Transverse colon (tissue), 4 donors: ENCODE measurements at regions not wholly inside any gene's neighbourhood (a gene's known extent, or its start where the extent isn't known, plus 50 kb on each side); places are given as distances from the start of the nearest gene placed in this dataset.
"Not testable (repeated sequence)": the region's sequence is repeated elsewhere in the genome, so short reads cannot be mapped to it uniquely, and the experiment has no call there.

Experiments
- DNase-seq: peaks from one replicate; pipeline ENCODE4 v3.0.0-alpha.2; 2019
- H3K27ac ChIP-seq, 4 donors: fragments of 200-600 bp; sonication (generic); 2 replicates each; pipeline ENCODE4 v1.5.1; 2016 to 2018; ENCODE audit warnings: inconsistent platforms in 4 of 4
- H3K27me3 ChIP-seq: fragments of 200-600 bp; sonication (generic); 2 replicates; pipeline ENCODE4 v1.5.1; 2017; ENCODE audit warnings: inconsistent platforms
- H3K36me3 ChIP-seq, 4 donors: fragments of 200-600 bp; sonication (generic); 2 replicates each; pipeline ENCODE4 v1.5.1; 2017 to 2019; ENCODE audit warnings: inconsistent platforms in 4 of 4
- H3K4me1 ChIP-seq, 4 donors: fragments of 200-600 bp; sonication (generic); 2 replicates each; pipeline ENCODE4 v1.5.1; 2017 to 2020; ENCODE audit warnings: inconsistent platforms in 4 of 4
- H3K4me3 ChIP-seq, 4 donors: fragments of 200-600 bp; sonication (generic); 1 replicate in 1 of 4; 2 replicates in 3 of 4; pipeline versions ENCODE4 v1.5.1 to v1.6.1; 2017 to 2019; ENCODE audit warnings: inconsistent platforms in 4 of 4
- H3K9me3 ChIP-seq, 2 donors: fragments of 200-600 bp; sonication (generic); 2 replicates each; pipeline ENCODE4 v1.5.1; 2017 to 2019; ENCODE audit warnings: inconsistent platforms in 2 of 2
- CTCF ChIP-seq, 5 experiments: fragments of 200-600 bp in 3 of 5; fragments of 450-650 bp in 2 of 5; sonication (generic) in 3 of 5; IDR thresholded peaks; 1 replicate in 2 of 5; 2 replicates in 3 of 5; pipeline ENCODE4 v1.5.1; 2016 to 2017; ENCODE audit warnings: antibody characterized with exemption in 5 of 5, inconsistent platforms in 3 of 5, mild to moderate bottlenecking in 2 of 5, moderate library complexity in 1 of 5
- EP300 ChIP-seq: sonication (generic); formaldehyde crosslinking; IDR thresholded peaks from one replicate; pipeline ENCODE4 v1.6.1; 2017; ENCODE audit warnings: antibody characterized with exemption, low read depth
- POLR2A ChIP-seq: fragments of 450-650 bp; IDR thresholded peaks from one replicate; pipeline ENCODE4 v1.6.1; 2016; ENCODE audit warnings: antibody characterized with exemption, mild to moderate bottlenecking, moderate library complexity
- POLR2AphosphoS5 ChIP-seq, 3 donors: sonication (generic); formaldehyde crosslinking; IDR thresholded peaks; one replicate each; pipeline ENCODE4 v1.6.1; 2016; ENCODE audit warnings: antibody characterized with exemption in 3 of 3
- WGBS, 2 donors: methylation state at CpG; one replicate each; pipeline ENCODE4 v1.1.5; 2018; ENCODE audit warnings: low coverage in 1 of 2; 5-methylcytosine and 5-hydroxymethylcytosine counted together
- in situ Hi-C, 4 donors: fragments of 200-750 bp; cut with MboI; loops; one replicate each; pipeline versions ENCODE4 v1.15.0 to v1.15.1; 2017; ENCODE audit warnings: low sequenced_read_pairs in 3 of 4, low pct_ligation_motif_present in 1 of 4, low pct_unique_long_range_greater_than_20kb in 1 of 4
- intact Hi-C: fragments of 100-400 bp; cut with DNase I; formaldehyde crosslinking; loops from one replicate; pipeline ENCODE4 v1.15.1; 2023; ENCODE audit warnings: low total_unique reads

- H3K4me1 ChIP-seq, result no peaks in the 10 kb centered on the region
- TF ChIP-seq POLR2A (no peak), POLR2AphosphoS5 (IDR thresholded peaks at IDR 0.05) (no peak), CTCF (IDR thresholded peaks at IDR 0.05) (no peak), EP300 (no peak)
- H3K36me3 ChIP-seq, result no peaks in the 10 kb centered on the region
- intact Hi-C loops, result no loop called here
- no peak for DNase-seq
- no peak overlapping the region for H3K27ac ChIP-seq
- no peaks in the 10 kb centered on the region for H3K9me3 ChIP-seq
- no peaks in the 10 kb centered on the region for H3K27me3 ChIP-seq
- H3K4me3 ChIP-seq, result no peak overlapping the region
- in situ Hi-C loops, result no loop called here
Measured at GRCh38 chr2:180882959-180883358, 97.4 kb upstream of the UBE2E3 start.

- in situ Hi-C loops, result no loop called here
- H3K9me3 ChIP-seq, result no peaks in the 10 kb centered on the region
- WGBS, 2 donors, result 18 to 20% methylated on average over 3 of the region's 3 CpGs
- H3K4me3 ChIP-seq, result no peak overlapping the region
- no peaks in the 10 kb centered on the region for H3K4me1 ChIP-seq
- intact Hi-C loops, result no loop called here
- no peak for TF ChIP-seq CTCF (IDR thresholded peaks at IDR 0.05)
- no peak overlapping the region for H3K27ac ChIP-seq
- no peaks in the 10 kb centered on the region for H3K36me3 ChIP-seq
- DNase-seq, result no peak
- H3K27me3 ChIP-seq, result no peaks in the 10 kb centered on the region
Measured at GRCh38 chr2:180876506-180876905, 103.9 kb upstream of the UBE2E3 start.

- no peaks in the 10 kb centered on the region for H3K36me3 ChIP-seq
- intact Hi-C loops, result no loop called here
Measured at GRCh38 chr2:180873219-180873618, 107.2 kb upstream of the UBE2E3 start.

GRCh38 chr2:180872781-180873180, 107.6 kb upstream of the UBE2E3 start:
- H3K4me3 ChIP-seq, DNase-seq, H3K4me1 ChIP-seq, H3K9me3 ChIP-seq, in situ Hi-C loops, H3K36me3 ChIP-seq, H3K27ac ChIP-seq, H3K27me3 ChIP-seq, intact Hi-C loops: not testable (repeated sequence)
- 89 to 96% methylated on average over 5 to 8 of the region's 8 CpGs for WGBS, 2 donors

More at GRCh38 chr2:180873219-180873618, 107.2 kb upstream of the UBE2E3 start:
- Histone ChIP-seq H3K9me3 (no peaks in the 10 kb centered on the region), H3K4me1 (no peaks in the 10 kb centered on the region), H3K27me3 (no peaks in the 10 kb centered on the region), H3K27ac (no peak overlapping the region), H3K4me3 (no peak overlapping the region)
- DNase-seq, result no peak
- TF ChIP-seq POLR2A (no peak), POLR2AphosphoS5 (IDR thresholded peaks at IDR 0.05) (no peak), EP300 (no peak), CTCF (IDR thresholded peaks at IDR 0.05) (no peak)
- 86% methylated on average over 22 of the region's 30 CpGs; no CpG with 5 or more reads in 1 of the 2 donors for WGBS, 2 donors
- in situ Hi-C loops, result no loop called here

GRCh38 chr2:180872255-180872654, 108.2 kb upstream of the UBE2E3 start:
- in situ Hi-C loops, result no loop called here
- Histone ChIP-seq H3K4me3 (no peak overlapping the region), H3K9me3 (no peaks in the 10 kb centered on the region), H3K27ac (no peak overlapping the region), H3K27me3 (no peaks in the 10 kb centered on the region), H3K36me3 (no peaks in the 10 kb centered on the region), H3K4me1 (no peaks in the 10 kb centered on the region)
- TF ChIP-seq POLR2AphosphoS5 (IDR thresholded peaks at IDR 0.05) (no peak), CTCF (IDR thresholded peaks at IDR 0.05) (no peak), EP300 (no peak)
- WGBS, 2 donors, result 63 to 83% methylated on average over 1 of the region's 1 CpG
- no peak for DNase-seq
- intact Hi-C loops, result no loop called here
